ENCODE measurements at regions not wholly inside any gene's neighbourhood (a gene's known extent, or its start where the extent isn't known, plus 50 kb on each side); places are given as distances from the start of the nearest gene placed in this dataset.
"Not testable (repeated sequence)": the region's sequence is repeated elsewhere in the genome, so short reads cannot be mapped to it uniquely, and the experiment has no call there.

- ChIA-PET CTCF (ENCODE audit: unreplicated experiment) (no interaction called here), POLR2A (no interaction called here)
- no peaks in the 10 kb centered on the region for H4K20me1 ChIP-seq (ENCODE audit: insufficient read depth, low read length)
- BruUV-seq (replicated peaks): no TSS peak
- TF ChIP-seq CTCF (conservative IDR thresholded peaks at IDR 0.05; ENCODE audit: low read length) (no peak), EZH2phosphoT487 (IDR thresholded peaks at IDR 0.05; ENCODE audit: borderline replicate concordance, low read depth, low read length) (no peak)
- H3K79me2 ChIP-seq (ENCODE audit: insufficient read depth, low read depth, low read length): no peaks in the 10 kb centered on the region
- no peak overlapping the region for H3K27ac ChIP-seq (ENCODE audit: low read depth, low read length, poor library complexity, severe bottlenecking)
- DNase-seq (ENCODE audit: low spot score): no peak
- intact Hi-C loops (cut with micrococcal nuclease; ENCODE audit: unreplicated experiment): loop anchor here (5.0 kb wide), 1 partner anchor 887 kb away; no protein-coding TSS in a partner anchor
- H3K4me1 ChIP-seq (ENCODE audit: insufficient read depth, low read length, poor library complexity, severe bottlenecking): no peaks in the 10 kb centered on the region
- no peaks in the 10 kb centered on the region for H3K9me3 ChIP-seq (ENCODE audit: low read length)
- H3K4me2 ChIP-seq (ENCODE audit: low read length): no peak overlapping the region
- no peak overlapping the region for H3K4me3 ChIP-seq (ENCODE audit: low read depth, low read length, poor library complexity, severe bottlenecking)
- no peaks in the 10 kb centered on the region for H3K36me3 ChIP-seq (ENCODE audit: insufficient read depth, low read length)
- H2AFZ ChIP-seq (ENCODE audit: low read length): no peak overlapping the region
- no peaks in the 10 kb centered on the region for H3K9me2 ChIP-seq (ENCODE audit: insufficient read depth, low read length)
Observed at GRCh38 chr3:153928851-153929250, 192.3 kb upstream of the ARHGEF26 start.

GRCh38 chr3:153933481-153933880 is 187.7 kb upstream of the ARHGEF26 start:
- CTCF ChIA-PET (ENCODE audit: unreplicated experiment); POLR2A ChIA-PET; H3K79me2 ChIP-seq (ENCODE audit: insufficient read depth, low read depth, low read length); H3K9me3 ChIP-seq (ENCODE audit: low read length); H3K4me3 ChIP-seq (ENCODE audit: low read depth, low read length, poor library complexity, severe bottlenecking); H3K27ac ChIP-seq (ENCODE audit: low read depth, low read length, poor library complexity, severe bottlenecking); BruUV-seq (replicated peaks); H2AFZ ChIP-seq (ENCODE audit: low read length); H3K4me1 ChIP-seq (ENCODE audit: insufficient read depth, low read length, poor library complexity, severe bottlenecking); H4K20me1 ChIP-seq (ENCODE audit: insufficient read depth, low read length); intact Hi-C loops (cut with micrococcal nuclease; ENCODE audit: unreplicated experiment); H3K36me3 ChIP-seq (ENCODE audit: insufficient read depth, low read length); H3K9me2 ChIP-seq (ENCODE audit: insufficient read depth, low read length); DNase-seq (ENCODE audit: low spot score); H3K4me2 ChIP-seq (ENCODE audit: low read length): not testable (repeated sequence)

- CTCF ChIA-PET (ENCODE audit: unreplicated experiment): no interaction called here
- H2AFZ ChIP-seq (ENCODE audit: low read length): no peak overlapping the region
- H3K9me3 ChIP-seq (ENCODE audit: low read length): no peaks in the 10 kb centered on the region
Observed at GRCh38 chr3:153944084-153944483, 177.1 kb upstream of the ARHGEF26 start.

More at GRCh38 chr3:153944084-153944483, 177.1 kb upstream of the ARHGEF26 start:
- no peaks in the 10 kb centered on the region for H3K79me2 ChIP-seq (ENCODE audit: insufficient read depth, low read depth, low read length)
- H3K4me3 ChIP-seq (ENCODE audit: low read depth, low read length, poor library complexity, severe bottlenecking): no peak overlapping the region
- no peaks in the 10 kb centered on the region for H3K4me1 ChIP-seq (ENCODE audit: insufficient read depth, low read length, poor library complexity, severe bottlenecking)
- TF ChIP-seq CTCF (conservative IDR thresholded peaks at IDR 0.05; ENCODE audit: low read length): no peak
- no peak for TF ChIP-seq EZH2phosphoT487 (IDR thresholded peaks at IDR 0.05; ENCODE audit: borderline replicate concordance, low read depth, low read length)
- no peak overlapping the region for H3K4me2 ChIP-seq (ENCODE audit: low read length)
- no peak overlapping the region for H3K27ac ChIP-seq (ENCODE audit: low read depth, low read length, poor library complexity, severe bottlenecking)
- H3K9me2 ChIP-seq (ENCODE audit: insufficient read depth, low read length): no peaks in the 10 kb centered on the region
- intact Hi-C loops (cut with micrococcal nuclease; ENCODE audit: unreplicated experiment): no loop called here
- POLR2A ChIA-PET: no interaction called here
- DNase-seq (ENCODE audit: low spot score): no peak
- H4K20me1 ChIP-seq (ENCODE audit: insufficient read depth, low read length): no peaks in the 10 kb centered on the region
- BruUV-seq (replicated peaks): no TSS peak
- no peaks in the 10 kb centered on the region for H3K36me3 ChIP-seq (ENCODE audit: insufficient read depth, low read length)
